Activated CD8-positive, alpha-beta T cell treated with anti-CD3 and anti-CD28 coated beads for 36 hours (primary cell): ENCODE measurements at regions not wholly inside any gene's neighbourhood (a gene's known extent, or its start where the extent isn't known, plus 50 kb on each side); places are given as distances from the start of the nearest gene placed in this dataset.

Experiments
- ATAC-seq: fragments of 200-7000 bp; cut with Tn5 transposase; one replicate; pipeline ENCODE4 v1.10.0; 2021; ENCODE audit warnings: mild to moderate bottlenecking, moderate library complexity
- CTCF ChIA-PET: fragments of 350-600 bp; sonication (Branson Sonifier 250); formaldehyde crosslinking; loops from one replicate; lab custom pipeline; 2021; ENCODE audit warnings: antibody characterized with exemption; lab: Charles Lee
- POLR2A ChIA-PET: fragments of 350-600 bp; sonication (Branson Sonifier 250); formaldehyde crosslinking; loops from one replicate; lab custom pipeline; 2021; ENCODE audit warnings: antibody characterized with exemption; lab: Charles Lee
- DNase-seq: peaks from one replicate; pipeline ENCODE4 v3.0.0-alpha.2; 2020
- H3K27ac Mint-ChIP-seq: one replicate; pipeline ENCODE4 v1.8.0; 2021; ENCODE audit warnings: mild to moderate bottlenecking, mixed read lengths
- H3K27me3 Mint-ChIP-seq: one replicate; pipeline ENCODE4 v1.8.0; 2021; ENCODE audit warnings: mixed read lengths
- H3K36me3 Mint-ChIP-seq: one replicate; pipeline ENCODE4 v1.8.0; 2021; ENCODE audit warnings: low read depth, mixed read lengths
- H3K4me1 Mint-ChIP-seq: one replicate; pipeline ENCODE4 v1.8.0; 2021; ENCODE audit warnings: low read depth, mixed read lengths
- H3K4me3 Mint-ChIP-seq: one replicate; pipeline ENCODE4 v1.8.0; 2021; ENCODE audit warnings: mild to moderate bottlenecking, moderate library complexity, mixed read lengths
- H3K9me3 Mint-ChIP-seq: one replicate; pipeline ENCODE4 v1.8.0; 2021; ENCODE audit warnings: mixed read lengths
- CTCF ChIP-seq: fragments of 200-600 bp; IDR thresholded peaks from one replicate; pipeline ENCODE4 v1.8.0; 2022; ENCODE audit warnings: antibody characterized with exemption, mild to moderate bottlenecking
- intact Hi-C: fragments of 100-400 bp; cut with micrococcal nuclease; formaldehyde crosslinking; loops from one replicate; pipeline ENCODE4 v1.10.0; 2022

GRCh38 chr5:63726496-63726895, 235.7 kb downstream of the HTR1A start:
- H3K36me3 Mint-ChIP-seq, result no peaks in the 10 kb centered on the region

GRCh38 chr5:63719147-63719546, 243.1 kb downstream of the HTR1A start:
- H3K27me3 Mint-ChIP-seq, result no peaks in the 10 kb centered on the region
- no peak for ATAC-seq
- H3K4me3 Mint-ChIP-seq, result no peak overlapping the region
- no peak overlapping the region for H3K27ac Mint-ChIP-seq
- DNase-seq, result no peak
- no peaks in the 10 kb centered on the region for H3K36me3 Mint-ChIP-seq
- ChIA-PET CTCF (no interaction called here), POLR2A (no interaction called here)
- peaks cover 2% of the 10 kb centered on the region for H3K9me3 Mint-ChIP-seq
- intact Hi-C loops, result no loop called here
- H3K4me1 Mint-ChIP-seq, result no peaks in the 10 kb centered on the region
- no peak for TF ChIP-seq CTCF

More at GRCh38 chr5:63726496-63726895, 235.7 kb downstream of the HTR1A start:
- DNase-seq, result no peak
- POLR2A ChIA-PET, result no interaction called here
- peaks cover 3% of the 10 kb centered on the region for H3K9me3 Mint-ChIP-seq
- no peak for TF ChIP-seq CTCF
- no peak overlapping the region for H3K27ac Mint-ChIP-seq
- H3K4me1 Mint-ChIP-seq, result no peaks in the 10 kb centered on the region
- no peaks in the 10 kb centered on the region for H3K27me3 Mint-ChIP-seq
- CTCF ChIA-PET, result no interaction called here
- no peak for ATAC-seq
- H3K4me3 Mint-ChIP-seq, result no peak overlapping the region
- intact Hi-C loops, result no loop called here

GRCh38 chr5:63700241-63700640, 262.0 kb downstream of the HTR1A start:
- intact Hi-C loops, result no loop called here

GRCh38 chr5:63697811-63698210, 264.4 kb downstream of the HTR1A start:
- Mint-ChIP-seq H3K36me3 (no peaks in the 10 kb centered on the region), H3K4me1 (no peaks in the 10 kb centered on the region), H3K27ac (no peak overlapping the region), H3K4me3 (no peak overlapping the region), H3K9me3 (peaks cover 1% of the 10 kb centered on the region), H3K27me3 (no peaks in the 10 kb centered on the region)
- intact Hi-C loops, result no loop called here
- no peak for DNase-seq
- POLR2A ChIA-PET, result no interaction called here
- ATAC-seq, result no peak
- TF ChIP-seq CTCF, result no peak
- CTCF ChIA-PET, result no interaction called here

More at GRCh38 chr5:63700241-63700640, 262.0 kb downstream of the HTR1A start:
- TF ChIP-seq CTCF, result no peak
- ChIA-PET CTCF (no interaction called here), POLR2A (no interaction called here)
- Mint-ChIP-seq H3K9me3 (peaks cover 3% of the 10 kb centered on the region), H3K27me3 (no peaks in the 10 kb centered on the region), H3K4me3 (no peak overlapping the region), H3K27ac (no peak overlapping the region), H3K4me1 (no peaks in the 10 kb centered on the region), H3K36me3 (no peaks in the 10 kb centered on the region)
- ATAC-seq, result no peak
- DNase-seq, result no peak

- TF ChIP-seq CTCF, result no peak
- H3K36me3 Mint-ChIP-seq, result no peaks in the 10 kb centered on the region
- no peaks in the 10 kb centered on the region for H3K9me3 Mint-ChIP-seq
- H3K4me1 Mint-ChIP-seq, result no peaks in the 10 kb centered on the region
- H3K27me3 Mint-ChIP-seq, result no peaks in the 10 kb centered on the region
- H3K27ac Mint-ChIP-seq, result no peak overlapping the region
- ChIA-PET CTCF (no interaction called here), POLR2A (no interaction called here)
- H3K4me3 Mint-ChIP-seq, result no peak overlapping the region
- ATAC-seq (no peak), DNase-seq (no peak)
- intact Hi-C loops, result no loop called here
Measured at GRCh38 chr5:63690546-63690945, 271.7 kb downstream of the HTR1A start.
